Fibroblast of lung (primary cell): ENCODE measurements at regions not wholly inside any gene's neighbourhood (a gene's known extent, or its start where the extent isn't known, plus 50 kb on each side); places are given as distances from the start of the nearest gene placed in this dataset.

ENCODE experiments used
- EZH2 ChIP-seq: IDR thresholded peaks from 2 replicates; pipeline ENCODE4 v1.5.1; 2012; ENCODE audit warnings: low read length, control low read depth, mild to moderate bottlenecking; ENCODE audit errors: missing control alignments
- TF ChIP-seq, protein P1 (sequence below), 2 donors: IDR thresholded peaks in 1 of 2; conservative IDR thresholded peaks in 1 of 2; 1 replicate in 1 of 2; 2 replicates in 1 of 2; pipeline ENCODE4 v1.5.1; 2011 to 2012; ENCODE audit warnings: low read length in 2 of 2, control low read depth in 1 of 2, inconsistent platforms in 1 of 2, low read depth in 1 of 2, mild to moderate bottlenecking in 1 of 2

DNA sequence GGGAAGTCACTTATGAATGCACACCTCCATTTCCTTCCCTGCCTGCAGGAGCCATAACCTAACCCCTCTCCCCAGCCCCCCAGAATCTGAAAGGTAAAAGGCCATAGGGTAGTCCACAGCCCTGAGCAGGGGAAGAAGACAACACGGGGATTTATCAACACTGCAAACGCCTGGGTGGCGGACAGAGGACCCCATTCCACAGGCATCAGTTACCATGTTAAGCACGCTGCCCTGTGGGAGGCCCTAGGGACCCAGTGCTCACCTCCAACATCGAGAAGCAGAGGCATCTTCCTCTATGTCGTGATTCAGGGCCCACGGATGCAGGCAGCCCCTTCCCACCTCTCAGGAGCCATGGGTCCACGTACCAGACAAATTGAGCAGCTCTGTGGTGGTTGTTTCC is 523.8 kb downstream of the MATN1 start:
- TF ChIP-seq, protein P1, sequence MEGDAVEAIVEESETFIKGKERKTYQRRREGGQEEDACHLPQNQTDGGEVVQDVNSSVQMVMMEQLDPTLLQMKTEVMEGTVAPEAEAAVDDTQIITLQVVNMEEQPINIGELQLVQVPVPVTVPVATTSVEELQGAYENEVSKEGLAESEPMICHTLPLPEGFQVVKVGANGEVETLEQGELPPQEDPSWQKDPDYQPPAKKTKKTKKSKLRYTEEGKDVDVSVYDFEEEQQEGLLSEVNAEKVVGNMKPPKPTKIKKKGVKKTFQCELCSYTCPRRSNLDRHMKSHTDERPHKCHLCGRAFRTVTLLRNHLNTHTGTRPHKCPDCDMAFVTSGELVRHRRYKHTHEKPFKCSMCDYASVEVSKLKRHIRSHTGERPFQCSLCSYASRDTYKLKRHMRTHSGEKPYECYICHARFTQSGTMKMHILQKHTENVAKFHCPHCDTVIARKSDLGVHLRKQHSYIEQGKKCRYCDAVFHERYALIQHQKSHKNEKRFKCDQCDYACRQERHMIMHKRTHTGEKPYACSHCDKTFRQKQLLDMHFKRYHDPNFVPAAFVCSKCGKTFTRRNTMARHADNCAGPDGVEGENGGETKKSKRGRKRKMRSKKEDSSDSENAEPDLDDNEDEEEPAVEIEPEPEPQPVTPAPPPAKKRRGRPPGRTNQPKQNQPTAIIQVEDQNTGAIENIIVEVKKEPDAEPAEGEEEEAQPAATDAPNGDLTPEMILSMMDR (conservative IDR thresholded peaks at IDR 0.05 in 1 of 2, IDR thresholded peaks at IDR 0.05 in 1 of 2; ENCODE audit: low read depth in 1 of 2, low read length in 2 of 2): no peak
- TF ChIP-seq EZH2: no peak
